Thymus (tissue), 11 donors: ENCODE measurements at regions not wholly inside any gene's neighbourhood (a gene's known extent, or its start where the extent isn't known, plus 50 kb on each side); places are given as distances from the start of the nearest gene placed in this dataset.

Source experiments
- DNase-seq, 9 donors: peaks; one replicate each; pipeline ENCODE4 v3.0.0-alpha.2; 2013; ENCODE audit warnings: low spot score in 9 of 9, low read depth in 6 of 9, missing footprints in 1 of 9
- H3K27ac ChIP-seq, 2 donors: one replicate each; pipeline ENCODE4 v1.5.1; 2013; ENCODE audit warnings: control low read depth in 1 of 2, low read depth in 1 of 2, low read length in 1 of 2, mild to moderate bottlenecking in 1 of 2, moderate library complexity in 1 of 2
- H3K27me3 ChIP-seq, 2 donors: one replicate each; pipeline ENCODE4 v1.5.1; 2013; ENCODE audit warnings: low read length in 1 of 2; ENCODE audit not compliant: control insufficient read depth in 2 of 2, insufficient read depth in 1 of 2
- H3K36me3 ChIP-seq, 2 donors: one replicate each; pipeline ENCODE4 v1.5.1; 2013; ENCODE audit warnings: low read length in 1 of 2, mild to moderate bottlenecking in 1 of 2, moderate library complexity in 1 of 2; ENCODE audit not compliant: control insufficient read depth in 2 of 2, insufficient read depth in 2 of 2
- H3K4me1 ChIP-seq, 2 donors: one replicate each; pipeline ENCODE4 v1.5.1; 2013; ENCODE audit warnings: low read length in 2 of 2; ENCODE audit not compliant: control insufficient read depth in 2 of 2, insufficient read depth in 2 of 2
- H3K4me3 ChIP-seq, 2 donors: one replicate each; pipeline ENCODE4 v1.5.1; 2013; ENCODE audit warnings: low read length in 2 of 2, control low read depth in 1 of 2, mild to moderate bottlenecking in 1 of 2
- H3K9me3 ChIP-seq, 2 donors: one replicate each; pipeline ENCODE4 v1.5.1; 2013; ENCODE audit warnings: low read length in 1 of 2, mild to moderate bottlenecking in 1 of 2; ENCODE audit not compliant: control insufficient read depth in 2 of 2, insufficient read depth in 1 of 2
- WGBS: extraction: QIAGEN DNeasy Blood & Tissue Kit; methylation state at CpG from one replicate; pipeline ENCODE4 v1.1.7; 2013; 5-methylcytosine and 5-hydroxymethylcytosine counted together
- donor health status: healthy.

DNA sequence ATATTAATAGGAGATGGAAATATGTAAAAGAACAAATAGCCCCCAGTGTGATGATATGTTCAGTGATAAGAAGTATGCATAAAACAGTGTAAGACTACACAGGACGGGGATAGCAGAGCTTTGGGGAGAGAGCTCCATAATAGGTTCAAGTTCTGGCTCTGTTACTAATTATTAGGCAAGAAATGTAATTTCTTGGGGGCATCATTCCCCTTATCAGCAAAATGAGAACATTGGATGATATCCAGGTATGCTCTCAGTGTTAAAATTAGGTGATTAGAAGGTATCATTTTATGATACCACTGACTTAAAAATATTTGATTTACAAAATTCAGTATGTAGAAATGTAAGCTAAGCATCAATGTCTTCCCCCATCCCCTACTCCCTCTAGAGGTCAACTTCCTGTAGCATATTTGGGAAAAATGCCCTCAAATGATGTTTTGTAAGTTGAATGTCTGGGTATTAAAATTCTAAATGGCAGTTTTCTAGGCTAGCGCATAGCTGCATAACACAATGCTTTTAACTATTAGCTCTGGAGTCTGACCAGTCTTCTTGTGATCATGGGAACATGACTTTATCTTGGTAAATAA is 585.7 kb upstream of the CAMK1G start:
- no peak for DNase-seq
- WGBS: 96% methylated on average over 2 of the region's 2 CpGs
- Histone ChIP-seq H3K4me3 (no peak overlapping the region), H3K9me3 (no peaks in the 10 kb centered on the region), H3K27me3 (no peaks in the 10 kb centered on the region), H3K27ac (no peak overlapping the region), H3K4me1 (no peaks in the 10 kb centered on the region), H3K36me3 (no peaks in the 10 kb centered on the region)

DNA sequence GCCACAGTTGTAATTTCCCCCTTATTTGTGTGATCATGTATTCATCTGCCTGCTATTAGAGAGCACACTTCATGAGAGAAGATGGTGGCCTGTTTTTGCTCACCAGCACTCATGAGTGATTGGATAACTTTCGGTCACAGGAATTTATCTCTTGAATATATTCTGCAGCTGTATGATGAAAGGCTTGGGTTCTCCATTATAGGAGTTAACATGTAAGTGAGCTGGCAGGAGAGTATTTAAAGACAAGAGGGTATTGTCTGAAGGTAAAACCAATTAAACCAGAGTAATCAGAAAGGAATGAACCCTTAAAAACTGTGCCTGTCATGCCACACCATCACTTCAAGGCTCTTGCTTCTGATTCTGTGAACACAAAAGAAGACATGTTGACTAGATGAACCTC is 574.9 kb upstream of the CAMK1G start:
- Histone ChIP-seq H3K36me3 (no peaks in the 10 kb centered on the region), H3K27me3 (no peaks in the 10 kb centered on the region), H3K4me3 (no peak overlapping the region), H3K4me1 (no peaks in the 10 kb centered on the region), H3K27ac (no peak overlapping the region), H3K9me3 (no peaks in the 10 kb centered on the region)
- DNase-seq: no peak
- 97% methylated on average over 1 of the region's 1 CpG for WGBS

DNA sequence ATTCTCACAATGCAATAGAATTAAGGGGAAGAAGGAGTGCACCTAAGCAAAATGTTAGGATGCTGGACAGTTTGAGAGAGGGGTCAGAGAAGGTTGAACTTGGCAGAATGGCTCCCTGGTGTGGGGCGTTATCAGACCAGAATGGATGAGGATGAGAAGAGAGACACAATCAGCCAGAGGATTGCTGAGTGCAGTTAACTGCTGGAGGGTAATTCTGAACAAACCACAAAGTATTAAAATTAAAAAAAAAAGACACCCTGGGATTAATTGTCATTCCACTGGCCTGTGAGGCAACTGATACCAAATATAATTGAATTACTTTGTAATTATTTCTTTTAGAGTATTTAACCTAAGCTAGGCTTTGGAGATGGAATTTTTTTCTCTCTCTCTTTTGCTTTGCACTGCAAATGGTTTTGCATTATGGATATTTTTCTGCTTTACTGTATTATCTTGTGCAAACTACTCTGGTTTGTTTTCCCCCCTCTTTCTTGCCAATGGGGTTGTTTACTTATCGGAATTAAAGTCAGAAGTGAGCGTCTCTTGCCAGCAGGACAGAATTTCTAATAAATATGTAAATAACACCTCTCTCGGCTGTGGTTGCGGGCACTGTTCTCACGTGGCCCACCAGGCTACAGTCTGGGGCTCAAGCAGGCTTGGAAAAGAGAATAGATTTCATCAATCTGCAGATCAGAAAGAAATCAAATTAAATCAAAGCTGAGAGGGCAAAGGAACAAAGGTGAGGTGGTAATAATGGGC is 572.9 kb upstream of the CAMK1G start:
- 96% methylated on average over 6 of the region's 6 CpGs for WGBS
- DNase-seq: no peak
- Histone ChIP-seq H3K4me3 (no peak overlapping the region), H3K36me3 (no peaks in the 10 kb centered on the region), H3K27me3 (no peaks in the 10 kb centered on the region), H3K9me3 (no peaks in the 10 kb centered on the region), H3K4me1 (no peaks in the 10 kb centered on the region), H3K27ac (no peak overlapping the region)

DNA sequence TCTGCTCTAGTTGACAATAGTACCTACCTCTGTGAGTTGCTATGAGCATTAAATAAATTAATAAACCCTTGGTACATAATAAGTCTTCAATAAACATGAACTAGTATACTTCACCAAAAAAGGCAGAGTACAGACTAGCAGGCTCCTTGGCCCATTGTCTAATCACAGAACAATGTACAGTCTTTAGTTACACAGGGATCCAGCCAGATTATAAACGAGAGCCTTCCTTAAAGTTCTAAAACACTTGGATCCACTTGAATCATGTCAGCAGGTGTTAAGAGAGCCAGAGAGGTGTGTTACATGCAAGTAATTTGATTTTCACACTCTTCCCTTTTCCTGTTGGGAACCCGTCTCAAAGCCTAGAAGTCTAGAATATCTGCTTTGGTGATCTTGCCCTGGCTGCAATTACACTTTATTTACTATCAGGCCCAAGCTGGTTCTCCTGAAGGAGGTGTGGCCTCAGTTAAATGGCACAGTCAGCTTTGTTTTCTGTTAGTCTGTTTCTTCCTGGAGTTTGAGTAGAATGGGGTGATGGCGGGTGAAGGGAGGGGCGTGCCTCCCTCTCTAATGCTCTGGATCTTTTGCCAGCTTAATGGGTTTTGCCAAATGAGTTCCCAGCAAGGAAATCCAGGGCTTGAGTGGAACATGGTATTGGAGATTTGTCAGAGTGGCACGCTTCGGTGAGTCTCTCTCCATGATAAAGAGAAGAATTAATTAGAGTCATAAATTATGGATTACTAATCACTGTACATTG is 570.9 kb upstream of the CAMK1G start:
- 95% methylated on average over 6 of the region's 6 CpGs for WGBS
- no peak for DNase-seq
- no peaks in the 10 kb centered on the region for H3K27me3 ChIP-seq

DNA sequence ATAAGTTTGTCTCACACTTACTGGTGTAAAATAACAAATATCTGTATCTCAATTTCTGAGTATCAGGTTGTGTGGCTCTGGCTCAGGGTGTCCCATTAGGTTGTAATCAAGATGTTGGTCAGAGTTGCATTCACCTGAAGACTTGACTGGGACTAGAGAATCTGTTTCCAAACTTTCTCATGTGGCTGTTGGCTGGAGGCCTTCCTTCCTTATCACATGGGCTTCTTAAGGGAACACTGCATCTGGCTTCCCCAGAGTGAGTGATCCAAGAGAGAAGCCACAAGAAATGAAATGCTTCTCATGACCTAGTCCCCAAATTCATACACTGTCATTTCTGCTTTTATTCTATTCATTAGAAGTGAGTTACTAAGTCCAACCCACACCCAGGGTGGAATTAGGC is 568.4 kb upstream of the CAMK1G start:
- no peak overlapping the region for H3K4me3 ChIP-seq
- H3K27ac ChIP-seq: no peak overlapping the region
- H3K9me3 ChIP-seq: peaks cover 0 to 3% of the 10 kb centered on the region in 2 donors
- H3K4me1 ChIP-seq: no peaks in the 10 kb centered on the region
- no peak for DNase-seq
- no peaks in the 10 kb centered on the region for H3K36me3 ChIP-seq
- H3K27me3 ChIP-seq: no peaks in the 10 kb centered on the region

More for the DNA sequence above, 570.9 kb upstream of the CAMK1G start:
- Histone ChIP-seq H3K9me3 (no peaks in the 10 kb centered on the region), H3K36me3 (no peaks in the 10 kb centered on the region), H3K27ac (no peak overlapping the region), H3K4me3 (no peak overlapping the region), H3K4me1 (no peaks in the 10 kb centered on the region)

DNA sequence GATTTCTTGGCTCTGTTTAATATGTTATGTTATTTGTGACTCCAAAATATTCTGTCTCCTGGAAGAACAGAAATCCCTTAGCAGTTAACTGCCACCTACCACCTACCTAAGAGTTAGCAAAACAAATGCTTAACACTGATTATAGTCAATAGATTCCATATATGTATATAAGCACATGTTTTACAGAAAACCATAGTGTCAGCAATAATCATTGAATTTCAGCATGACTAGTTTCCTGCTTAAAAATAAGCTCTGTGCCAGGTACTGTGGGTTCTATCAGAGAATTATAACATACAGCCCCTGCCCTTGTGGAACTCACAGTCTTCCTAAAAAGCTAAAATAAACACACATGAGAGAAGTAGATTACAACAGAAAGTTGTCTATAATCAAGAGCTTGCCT is 561.9 kb upstream of the CAMK1G start:
- Histone ChIP-seq H3K4me1 (no peaks in the 10 kb centered on the region), H3K27ac (no peak overlapping the region), H3K4me3 (no peak overlapping the region), H3K27me3 (no peaks in the 10 kb centered on the region), H3K9me3 (peaks cover 0 to 4% of the 10 kb centered on the region in 2 donors), H3K36me3 (no peaks in the 10 kb centered on the region)
- DNase-seq: no peak

DNA sequence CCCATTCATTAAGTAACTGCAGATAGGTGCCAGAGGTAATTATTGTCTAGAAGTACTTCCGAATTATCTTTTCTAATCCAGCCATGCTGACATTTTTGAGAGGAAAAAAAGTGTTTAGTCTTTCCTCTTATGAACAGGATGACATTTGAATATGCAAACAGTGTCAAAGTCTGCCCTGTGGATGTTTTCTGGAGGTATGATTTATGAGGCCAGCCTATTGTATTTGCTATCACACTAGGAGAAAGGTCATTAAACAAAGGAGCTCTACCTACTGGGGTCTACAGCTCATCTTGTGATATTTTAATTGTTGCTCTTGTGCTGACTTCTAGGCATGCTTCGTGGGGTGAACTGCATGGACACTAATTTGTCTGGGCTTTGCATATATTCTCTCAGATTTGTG is 559.7 kb upstream of the CAMK1G start:
- Histone ChIP-seq H3K27me3 (no peaks in the 10 kb centered on the region), H3K4me1 (no peaks in the 10 kb centered on the region), H3K4me3 (no peak overlapping the region), H3K36me3 (no peaks in the 10 kb centered on the region), H3K9me3 (peaks cover 0 to 4% of the 10 kb centered on the region in 2 donors), H3K27ac (no peak overlapping the region)
- DNase-seq: no peak
- 86% methylated on average over 2 of the region's 2 CpGs for WGBS

DNA sequence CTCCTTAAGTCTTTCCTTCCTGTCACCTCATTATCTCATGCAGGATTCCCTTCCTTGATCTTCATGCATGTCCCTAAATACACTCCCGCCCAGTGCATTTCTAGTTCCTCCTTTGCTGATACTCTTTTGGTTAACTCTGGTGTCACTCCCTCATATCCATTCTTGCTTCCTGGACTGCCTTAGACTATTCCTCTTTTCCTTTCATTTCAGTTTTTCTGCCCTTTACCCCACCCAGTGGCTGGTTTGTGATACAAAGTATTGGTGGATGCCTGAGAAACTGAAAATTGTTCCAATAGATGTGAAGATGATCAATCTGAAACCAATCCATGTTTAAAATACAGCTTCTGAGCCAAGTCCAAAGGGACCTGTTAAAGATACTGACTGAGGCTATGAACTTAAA is 553.8 kb upstream of the CAMK1G start:
- H3K9me3 ChIP-seq: no peaks in the 10 kb centered on the region
- H3K27me3 ChIP-seq: no peaks in the 10 kb centered on the region
- H3K4me1 ChIP-seq: no peaks in the 10 kb centered on the region
- H3K4me3 ChIP-seq: no peak overlapping the region
- 94% methylated on average over 1 of the region's 1 CpG for WGBS
- no peak overlapping the region for H3K27ac ChIP-seq
- no peak for DNase-seq
- H3K36me3 ChIP-seq: no peaks in the 10 kb centered on the region

DNA sequence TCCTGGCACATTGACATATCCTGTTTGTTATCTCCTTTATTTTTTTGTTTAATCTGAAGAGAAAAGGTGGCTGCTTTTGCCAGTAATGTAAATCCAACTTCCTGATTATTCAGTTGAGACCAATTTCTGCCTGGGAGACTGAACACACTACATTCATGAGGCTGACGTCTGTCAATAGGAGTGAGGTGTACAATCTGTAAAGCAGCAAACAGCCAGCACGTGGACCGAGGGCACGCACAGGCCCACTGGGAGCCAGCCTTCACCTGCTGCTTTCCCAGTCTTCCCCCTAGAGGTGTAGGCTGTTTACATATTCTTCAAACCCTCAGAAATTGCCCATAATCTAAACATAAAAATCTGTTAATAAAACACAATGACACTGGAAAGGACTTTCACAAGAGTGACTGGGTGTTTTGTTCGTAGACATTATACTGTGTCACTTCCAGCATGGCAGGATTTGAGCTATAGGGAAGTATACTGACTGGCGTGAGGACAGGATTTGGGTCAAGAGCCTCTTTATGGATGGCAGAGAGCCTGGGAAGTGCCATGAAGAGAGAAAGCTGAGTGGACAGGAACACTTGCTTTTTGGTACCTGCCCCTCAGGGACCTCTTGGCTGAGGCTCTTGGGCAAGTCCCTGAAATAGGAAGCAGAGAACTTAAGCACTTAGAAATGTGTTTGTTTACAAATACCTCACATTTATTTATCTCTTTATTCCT is 552.9 kb upstream of the CAMK1G start:
- 93% methylated on average over 6 of the region's 6 CpGs for WGBS

More for the DNA sequence above, 552.9 kb upstream of the CAMK1G start:
- no peaks in the 10 kb centered on the region for H3K4me1 ChIP-seq
- H3K27ac ChIP-seq: no peak overlapping the region
- H3K27me3 ChIP-seq: no peaks in the 10 kb centered on the region
- H3K4me3 ChIP-seq: no peak overlapping the region
- no peaks in the 10 kb centered on the region for H3K9me3 ChIP-seq
- H3K36me3 ChIP-seq: no peaks in the 10 kb centered on the region
- no peak for DNase-seq
